GM10266 (cell line): ENCODE measurements at regions not wholly inside any gene's neighbourhood (a gene's known extent, or its start where the extent isn't known, plus 50 kb on each side); places are given as distances from the start of the nearest gene placed in this dataset.

Experiments
- DNase-seq: peaks from one replicate; pipeline ENCODE4 v3.0.0; 2012; ENCODE audit errors: extremely low spot score
- TF ChIP-seq, protein P1 (sequence below): IDR thresholded peaks from 2 replicates; pipeline ENCODE4 v1.5.1; 2012; ENCODE audit warnings: mild to moderate bottlenecking, low read depth; ENCODE audit not compliant: control insufficient read depth, insufficient read depth; ENCODE audit errors: missing control alignments

DNA sequence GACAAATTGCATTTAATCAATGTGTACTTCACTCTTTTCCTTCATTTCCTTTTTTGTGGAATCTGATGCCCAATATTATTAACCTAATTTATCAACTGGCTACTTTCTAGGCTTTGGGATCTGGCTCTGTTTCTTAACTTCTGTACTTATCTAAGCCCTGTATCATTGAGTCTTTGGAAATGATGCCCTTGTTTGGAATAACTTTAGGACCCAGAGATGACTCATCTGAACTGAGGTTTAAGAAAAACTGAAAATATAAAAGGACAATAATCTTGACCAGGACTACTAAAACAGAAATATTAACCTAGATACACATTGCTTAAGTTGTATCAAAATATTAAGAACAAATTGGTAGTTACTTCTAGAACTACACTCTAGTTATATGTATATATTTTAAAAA lies 600.8 kb downstream of the CPS1 start:
- TF ChIP-seq, protein P1, sequence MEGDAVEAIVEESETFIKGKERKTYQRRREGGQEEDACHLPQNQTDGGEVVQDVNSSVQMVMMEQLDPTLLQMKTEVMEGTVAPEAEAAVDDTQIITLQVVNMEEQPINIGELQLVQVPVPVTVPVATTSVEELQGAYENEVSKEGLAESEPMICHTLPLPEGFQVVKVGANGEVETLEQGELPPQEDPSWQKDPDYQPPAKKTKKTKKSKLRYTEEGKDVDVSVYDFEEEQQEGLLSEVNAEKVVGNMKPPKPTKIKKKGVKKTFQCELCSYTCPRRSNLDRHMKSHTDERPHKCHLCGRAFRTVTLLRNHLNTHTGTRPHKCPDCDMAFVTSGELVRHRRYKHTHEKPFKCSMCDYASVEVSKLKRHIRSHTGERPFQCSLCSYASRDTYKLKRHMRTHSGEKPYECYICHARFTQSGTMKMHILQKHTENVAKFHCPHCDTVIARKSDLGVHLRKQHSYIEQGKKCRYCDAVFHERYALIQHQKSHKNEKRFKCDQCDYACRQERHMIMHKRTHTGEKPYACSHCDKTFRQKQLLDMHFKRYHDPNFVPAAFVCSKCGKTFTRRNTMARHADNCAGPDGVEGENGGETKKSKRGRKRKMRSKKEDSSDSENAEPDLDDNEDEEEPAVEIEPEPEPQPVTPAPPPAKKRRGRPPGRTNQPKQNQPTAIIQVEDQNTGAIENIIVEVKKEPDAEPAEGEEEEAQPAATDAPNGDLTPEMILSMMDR = no peak
- DNase-seq = no peak

DNA sequence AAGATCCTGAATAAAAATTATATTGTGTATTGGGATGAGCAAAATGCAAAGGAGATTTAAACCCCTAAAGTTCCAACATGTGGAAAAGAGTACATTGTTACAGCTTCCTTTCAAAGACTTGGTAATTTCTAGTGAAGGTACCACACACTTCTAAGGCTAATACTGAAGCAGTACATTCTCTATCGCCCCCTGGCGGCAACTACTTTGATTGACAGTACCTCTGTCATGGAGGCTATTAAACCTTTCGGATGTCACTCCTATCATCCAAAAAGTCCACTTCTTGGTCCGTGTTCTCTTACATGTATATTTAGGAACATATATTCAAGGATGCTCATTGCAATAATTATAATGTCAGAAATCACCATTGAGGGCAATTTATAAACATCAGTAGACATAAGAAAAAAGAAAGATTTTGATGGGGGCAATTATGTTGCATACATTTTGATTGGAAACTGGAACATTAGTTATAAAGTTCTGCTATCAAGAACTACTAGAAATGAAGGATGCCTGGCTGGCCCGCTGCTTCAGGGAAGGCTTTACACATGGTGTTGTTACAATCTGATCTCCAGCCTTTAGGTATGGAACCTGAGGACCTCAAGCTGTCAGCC lies 601.6 kb downstream of the CPS1 start:
- TF ChIP-seq, protein P1 = peak; percentile 85
- peak; percentile 20 for DNase-seq

DNA sequence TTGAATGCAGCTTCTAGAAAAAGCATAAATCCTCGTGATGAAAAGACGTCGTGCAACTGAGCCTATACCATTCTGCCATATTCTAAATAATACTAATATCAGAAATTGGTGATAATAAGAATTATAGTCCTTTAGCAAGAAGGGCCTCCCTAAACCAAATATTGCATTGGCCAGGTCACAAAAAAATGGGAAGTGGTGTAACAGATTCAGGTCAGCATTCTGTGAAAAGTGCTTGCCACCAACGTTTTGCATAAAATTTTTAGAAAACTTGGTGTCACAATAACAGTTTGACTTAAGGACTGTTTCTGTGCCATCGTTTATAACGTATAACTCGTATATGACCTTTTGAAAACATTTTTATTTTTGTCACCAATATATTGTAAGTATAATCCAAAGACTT lies 603.6 kb downstream of the CPS1 start:
- DNase-seq = no peak

DNA sequence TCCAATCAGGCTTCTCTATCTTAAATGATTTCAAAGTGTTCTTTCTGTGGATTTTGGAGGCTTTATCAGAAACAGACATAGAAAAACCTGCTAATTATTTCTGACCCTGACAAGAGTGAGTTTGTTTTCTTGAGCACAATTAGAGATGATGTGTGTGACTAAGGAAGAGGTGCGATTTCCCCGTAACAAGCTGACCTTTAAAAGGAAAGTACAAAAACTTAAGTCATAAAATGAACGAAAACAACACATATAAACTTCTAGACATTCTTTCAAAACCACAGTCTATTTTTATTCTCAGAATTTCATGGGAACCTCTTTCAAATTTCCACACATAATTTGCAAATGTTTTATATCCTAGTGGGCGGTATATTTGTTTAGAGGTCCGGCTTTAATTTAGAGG lies 604.8 kb downstream of the CPS1 start:
- TF ChIP-seq, protein P1 = no peak
- DNase-seq = no peak

More for the DNA sequence above, 603.6 kb downstream of the CPS1 start:
- TF ChIP-seq, protein P1 = no peak

DNA sequence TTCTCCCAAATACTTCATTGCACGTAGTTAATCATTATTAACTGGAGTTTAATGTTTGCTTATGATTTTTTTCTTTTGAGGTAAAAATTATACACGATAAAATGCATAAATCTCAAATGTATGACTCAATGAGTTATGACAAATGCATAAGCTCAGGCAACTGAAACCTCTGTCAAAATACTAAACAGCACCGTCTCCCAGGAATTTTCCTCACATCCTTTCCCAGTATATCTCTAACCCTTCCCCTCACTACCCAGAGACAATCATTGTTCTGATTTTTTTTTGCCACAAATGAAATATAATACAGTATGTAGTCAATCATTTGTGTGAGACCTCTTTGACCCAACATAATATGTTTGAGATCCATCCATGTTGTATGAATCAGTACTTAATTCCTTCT lies 606.5 kb downstream of the CPS1 start:
- TF ChIP-seq, protein P1 = no peak
- DNase-seq = no peak

DNA sequence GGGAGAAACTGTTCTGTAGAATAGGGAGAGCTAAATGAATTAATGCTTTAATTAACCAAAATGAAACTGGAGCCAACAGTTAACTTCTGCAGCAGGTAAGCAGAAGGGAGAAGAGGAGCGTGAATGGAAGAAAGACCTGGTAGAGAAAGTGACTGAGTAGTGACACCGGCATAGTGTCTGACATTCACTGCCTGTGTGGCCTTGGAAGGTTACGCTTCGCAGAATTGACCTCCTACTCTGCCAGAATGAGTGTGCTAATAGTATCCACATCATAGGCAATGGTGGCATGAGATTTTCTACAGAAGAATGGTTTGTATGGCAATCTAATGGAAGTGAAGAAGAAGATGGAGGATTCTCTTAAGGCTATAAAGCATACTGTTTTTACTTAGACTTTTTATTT lies 614.4 kb downstream of the CPS1 start:
- TF ChIP-seq, protein P1 = no peak
- no peak for DNase-seq

DNA sequence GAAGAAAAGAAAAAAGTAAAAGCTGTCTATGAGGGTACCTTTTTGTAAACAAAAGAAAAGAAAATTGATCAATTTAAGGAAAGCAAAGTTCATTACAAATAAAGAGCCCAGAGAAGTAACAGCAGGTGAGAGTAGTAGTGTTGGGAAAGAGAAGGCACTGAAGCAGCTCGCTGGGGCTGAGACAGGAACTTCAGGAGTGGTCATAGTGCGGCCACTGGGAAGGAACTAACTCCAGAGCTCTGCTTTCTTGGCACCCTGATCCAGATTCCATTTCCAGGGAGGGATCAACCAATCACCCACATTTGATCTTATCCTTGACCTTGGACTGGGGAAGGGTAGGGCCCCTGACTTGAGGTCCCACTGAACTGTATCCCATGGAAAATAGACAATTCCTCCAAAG lies 617.6 kb downstream of the CPS1 start:
- DNase-seq = no peak
- TF ChIP-seq, protein P1 = no peak
